HG03575 (cell line): ENCODE measurements at regions not wholly inside any gene's neighbourhood (a gene's known extent, or its start where the extent isn't known, plus 50 kb on each side); places are given as distances from the start of the nearest gene placed in this dataset.
"Not testable (repeated sequence)": the region's sequence is repeated elsewhere in the genome, so short reads cannot be mapped to it uniquely, and the experiment has no call there.

ENCODE experiments used
- ATAC-seq: cut with Tn5 transposase; IDR thresholded peaks from one replicate; pipeline ENCODE4 v1.9.1; 2021; ENCODE audit not compliant: unreplicated experiment, insufficient number of reproducible peaks, low FRiP score; ENCODE audit errors: extremely low read depth

GRCh38 chr18:29465526-29465925 is 1288.6 kb upstream of the CDH2 start:
- no peak for ATAC-seq

DNA sequence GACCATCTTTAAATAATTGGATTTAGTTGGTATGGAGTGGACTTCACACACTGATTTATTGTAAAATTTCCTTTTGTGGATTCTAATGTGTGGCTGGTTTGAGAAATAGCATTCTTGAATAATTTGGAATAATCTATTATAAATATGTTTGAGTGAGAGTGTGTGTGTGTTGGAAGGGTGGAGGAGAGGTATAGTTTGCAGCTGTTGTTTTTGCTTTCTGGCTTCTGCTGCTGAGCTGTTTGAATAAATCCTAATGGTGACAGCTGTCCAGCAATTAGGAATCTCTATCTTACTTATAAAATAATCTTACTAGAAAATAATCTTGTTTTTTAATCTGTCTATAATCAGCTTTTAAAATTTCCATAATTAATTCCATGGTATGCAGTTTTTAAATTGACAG is 1283.0 kb upstream of the CDH2 start:
- no peak for ATAC-seq

DNA sequence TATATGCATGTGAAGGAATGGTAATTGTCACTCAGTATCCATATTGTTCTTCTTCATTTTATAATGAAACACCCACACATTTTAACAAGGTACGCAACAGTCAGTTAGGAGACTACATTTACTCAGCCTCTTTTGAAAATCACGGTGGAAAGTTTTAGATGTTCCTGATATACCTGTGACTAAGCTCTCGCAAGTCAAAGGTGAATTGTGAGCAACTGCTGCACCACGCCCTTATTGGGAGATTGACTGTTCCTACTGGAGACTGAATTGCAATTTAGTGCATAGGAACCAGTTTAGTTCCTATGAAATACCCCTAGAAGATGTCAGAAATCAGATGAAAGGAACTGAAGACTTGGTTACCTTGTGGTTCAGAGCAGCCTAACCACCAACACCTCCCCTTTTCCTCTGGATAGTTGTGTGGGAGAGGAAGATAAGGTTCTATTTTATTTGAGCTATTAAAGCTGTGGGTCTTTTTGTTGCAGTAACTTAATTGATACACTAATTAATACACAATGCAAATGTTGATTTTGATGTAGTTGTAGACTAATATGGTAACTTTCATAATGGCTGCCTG is 1280.5 kb upstream of the CDH2 start:
- ATAC-seq, result no peak

- no peak for ATAC-seq
Measured at GRCh38 chr18:29449424-29449823, 1272.5 kb upstream of the CDH2 start.

GRCh38 chr18:29439398-29439797 is 1262.5 kb upstream of the CDH2 start:
- ATAC-seq, result no peak

- ATAC-seq, result no peak
Measured at GRCh38 chr18:29436459-29436858, 1259.5 kb upstream of the CDH2 start.

DNA sequence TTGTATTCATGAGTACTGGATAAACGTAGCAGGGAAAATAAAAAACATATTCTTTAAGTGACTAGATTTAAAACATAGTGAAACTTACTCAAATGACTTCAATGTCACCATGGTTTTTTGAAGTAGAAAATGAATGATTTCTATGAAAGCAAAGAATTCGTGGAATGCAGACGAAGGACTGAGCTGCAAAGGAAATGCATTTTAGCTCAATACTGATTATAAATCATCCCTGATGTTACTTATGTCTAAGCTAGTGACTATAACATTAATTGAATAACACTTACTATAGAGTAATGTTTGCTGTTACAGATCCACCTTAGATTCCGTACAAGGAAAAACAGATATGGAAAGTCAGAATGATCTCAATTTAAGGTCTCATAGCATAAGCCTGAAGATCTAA is 1257.7 kb upstream of the CDH2 start:
- no peak for ATAC-seq

DNA sequence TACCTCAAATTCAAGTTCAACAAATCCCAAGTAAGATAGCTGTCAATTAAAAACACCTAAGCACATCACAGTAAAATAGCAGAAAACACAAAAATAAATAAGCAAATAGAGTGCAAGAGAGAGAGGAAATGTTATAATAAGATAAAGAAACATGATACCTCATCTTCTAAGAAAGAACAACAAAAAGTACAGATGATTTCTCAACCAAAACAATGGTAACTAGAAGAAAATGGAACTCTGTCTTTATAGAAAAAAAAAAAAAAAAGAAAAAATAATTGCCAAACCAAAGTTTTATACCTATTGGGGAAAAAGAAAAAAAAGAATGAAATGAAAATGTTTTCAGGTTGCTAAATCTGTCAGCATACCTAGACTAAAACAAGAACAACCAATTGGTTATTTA is 1253.5 kb upstream of the CDH2 start:
- ATAC-seq, result no peak

DNA sequence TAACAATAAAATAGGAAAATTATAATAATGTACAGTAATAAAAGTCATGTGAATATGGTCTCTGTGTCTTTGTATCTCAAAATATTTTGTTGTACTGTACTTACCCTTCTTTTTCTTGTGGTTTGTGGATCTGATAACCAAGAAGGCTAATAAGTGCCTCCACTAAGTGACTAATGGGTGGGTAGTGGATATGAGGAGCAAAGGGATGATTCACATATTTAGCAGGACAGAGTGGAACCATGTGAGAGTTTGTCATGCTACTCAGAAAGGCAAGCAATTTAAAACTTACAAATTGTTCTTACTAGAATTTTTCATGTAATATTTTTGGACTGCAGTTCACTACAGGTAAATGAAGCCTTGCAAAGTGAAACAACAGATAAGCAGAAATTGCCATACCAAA is 1241.2 kb upstream of the CDH2 start:
- ATAC-seq, result no peak

GRCh38 chr18:29406996-29407395 is 1230.1 kb upstream of the CDH2 start:
- no peak for ATAC-seq

GRCh38 chr18:29397536-29397935 is 1220.6 kb upstream of the CDH2 start:
- no peak for ATAC-seq

DNA sequence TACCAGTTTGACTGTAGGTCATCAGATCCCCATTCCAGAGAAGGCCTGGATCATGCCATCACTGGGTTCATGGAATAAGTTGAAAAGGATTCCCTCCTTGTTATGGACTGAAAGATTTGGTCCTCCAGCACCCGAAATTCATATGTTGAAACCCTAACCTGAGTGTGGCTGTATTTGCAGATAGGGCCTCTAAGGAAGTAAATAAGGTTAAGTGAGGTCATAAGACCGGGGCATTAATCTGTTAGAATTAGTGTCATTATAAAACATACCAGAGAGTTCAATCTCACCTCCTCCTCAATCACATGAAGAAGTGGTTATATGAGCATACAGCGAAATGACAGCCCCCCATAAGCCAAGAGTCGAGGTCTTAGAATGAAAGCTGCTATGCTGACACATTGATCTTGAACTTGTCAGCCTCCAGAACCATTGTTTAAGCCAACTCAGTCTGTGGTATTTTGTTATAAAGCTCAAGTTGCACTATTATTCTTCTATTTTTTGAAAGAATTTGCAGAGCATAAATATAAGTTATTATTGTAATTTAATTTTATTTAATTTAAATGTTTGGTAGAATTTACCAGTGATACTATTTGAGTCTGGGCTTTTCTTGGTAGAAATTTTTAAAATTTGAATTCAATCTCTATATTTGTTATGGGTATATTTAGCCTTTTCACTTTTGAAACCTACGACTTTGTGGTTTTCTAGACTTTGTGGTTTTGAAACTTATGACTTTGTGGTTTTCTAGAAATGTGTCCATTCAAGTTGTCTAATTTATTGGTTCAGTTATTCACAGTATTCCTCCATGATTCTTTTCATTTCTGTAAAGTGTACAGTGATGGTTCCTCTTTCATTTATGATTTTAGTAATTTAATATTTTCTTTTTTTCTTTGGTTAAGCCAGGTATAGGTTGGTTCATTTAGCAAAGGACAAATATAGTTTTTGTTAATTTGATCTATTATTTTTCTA is 1206.7 kb upstream of the CDH2 start:
- peak; percentile 52 for ATAC-seq

GRCh38 chr18:29378651-29379136 is 1201.8 kb upstream of the CDH2 start:
- no peak for ATAC-seq

GRCh38 chr18:29377346-29377745 is 1200.4 kb upstream of the CDH2 start:
- ATAC-seq, result no peak

- no peak for ATAC-seq
Measured at GRCh38 chr18:29373000-29373399, 1196.1 kb upstream of the CDH2 start.

DNA sequence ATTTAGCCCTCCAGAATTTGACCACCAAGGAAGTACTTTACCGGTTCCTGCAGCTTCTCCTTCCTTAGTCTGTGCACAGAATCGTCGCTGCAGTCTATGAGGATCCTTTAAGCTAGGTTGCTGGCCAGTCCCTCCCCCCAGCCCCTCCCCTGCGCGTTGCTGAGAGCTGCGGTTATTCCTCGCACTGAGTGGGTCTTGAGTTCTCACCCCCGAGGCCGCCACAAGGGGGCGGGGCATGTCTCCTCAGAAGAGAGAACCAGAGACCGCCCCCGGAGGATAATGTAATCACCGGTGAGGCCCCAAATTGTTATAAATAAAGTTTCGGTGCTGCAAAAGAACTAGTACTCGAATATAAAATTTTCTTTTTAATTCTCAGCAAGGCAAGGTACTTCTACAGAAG is 1184.9 kb upstream of the CDH2 start:
- no peak for ATAC-seq

DNA sequence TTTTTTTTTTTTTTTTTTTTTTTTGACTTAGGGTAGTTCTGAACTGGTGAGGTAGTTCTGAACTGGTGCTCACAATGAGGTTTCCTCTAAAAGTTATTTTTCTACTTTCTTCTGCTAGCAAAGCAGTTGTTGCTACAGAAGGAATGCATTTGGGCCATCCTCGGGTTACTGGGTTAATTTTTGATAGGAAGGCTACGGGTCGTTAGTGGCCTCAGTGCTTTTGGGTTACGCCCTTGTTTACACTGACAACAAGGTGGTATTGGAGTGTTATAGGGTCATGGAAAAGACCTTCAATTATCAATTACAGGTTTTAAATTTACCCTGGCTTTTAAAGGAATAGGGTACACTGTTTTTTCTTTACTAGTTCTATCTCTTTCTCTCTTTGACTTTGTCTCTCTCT is 1183.7 kb upstream of the CDH2 start:
- ATAC-seq, result not testable (repeated sequence)

- ATAC-seq, result not testable (repeated sequence)
Measured at GRCh38 chr18:29359222-29359621, 1182.3 kb upstream of the CDH2 start.

- no peak for ATAC-seq
Measured at GRCh38 chr18:29351171-29351570, 1174.2 kb upstream of the CDH2 start.

GRCh38 chr18:29328932-29329331 is 1152.0 kb upstream of the CDH2 start:
- ATAC-seq, result no peak
